Kidney epithelial cell (primary cell): ENCODE measurements at regions not wholly inside any gene's neighbourhood (a gene's known extent, or its start where the extent isn't known, plus 50 kb on each side); places are given as distances from the start of the nearest gene placed in this dataset.

Experiments
- DNase-seq: peaks from one replicate; pipeline ENCODE4 v3.0.0-alpha.2; 2010; ENCODE audit warnings: low read depth
- H3K27me3 ChIP-seq: 2 replicates; pipeline ENCODE4 v1.6.0; 2011; ENCODE audit warnings: low read length; ENCODE audit not compliant: control insufficient read depth, insufficient read depth
- H3K36me3 ChIP-seq: 2 replicates; pipeline ENCODE4 v1.5.1; 2011; ENCODE audit warnings: low read length; ENCODE audit not compliant: control insufficient read depth, insufficient read depth
- H3K4me3 ChIP-seq: 2 replicates; pipeline ENCODE4 v1.5.1; 2011; ENCODE audit warnings: low read depth, mild to moderate bottlenecking, control low read depth, low read length
- CTCF ChIP-seq: IDR thresholded peaks from 2 replicates; pipeline ENCODE4 v1.5.1; 2011; ENCODE audit warnings: mild to moderate bottlenecking, moderate library complexity, low read length, control low read depth, inconsistent platforms; ENCODE audit not compliant: insufficient read depth, poor library complexity, severe bottlenecking

DNA sequence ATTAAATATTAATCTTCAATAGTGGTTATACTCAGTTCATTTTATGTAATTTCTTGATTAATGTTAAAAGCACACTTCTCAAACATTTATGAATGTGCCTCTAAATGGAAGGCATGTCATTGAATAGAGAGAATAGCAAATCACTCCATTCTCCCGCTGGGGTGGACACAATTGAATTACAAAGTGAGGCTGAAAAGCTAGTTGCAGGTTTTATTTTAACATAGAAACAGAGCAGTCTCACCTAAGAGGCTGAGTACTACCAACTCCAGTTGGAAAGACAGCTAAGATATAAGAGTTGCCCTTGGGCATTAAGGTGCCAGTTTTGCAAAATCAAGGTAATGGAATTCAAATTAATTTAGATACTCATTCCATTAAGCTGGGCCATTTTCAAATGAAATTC lies 147.2 kb downstream of the PCSK1 start:
- Histone ChIP-seq H3K36me3 (no peaks in the 10 kb centered on the region), H3K4me3 (no peak overlapping the region), H3K27me3 (no peaks in the 10 kb centered on the region)
- no peak for DNase-seq
- no peak for TF ChIP-seq CTCF

DNA sequence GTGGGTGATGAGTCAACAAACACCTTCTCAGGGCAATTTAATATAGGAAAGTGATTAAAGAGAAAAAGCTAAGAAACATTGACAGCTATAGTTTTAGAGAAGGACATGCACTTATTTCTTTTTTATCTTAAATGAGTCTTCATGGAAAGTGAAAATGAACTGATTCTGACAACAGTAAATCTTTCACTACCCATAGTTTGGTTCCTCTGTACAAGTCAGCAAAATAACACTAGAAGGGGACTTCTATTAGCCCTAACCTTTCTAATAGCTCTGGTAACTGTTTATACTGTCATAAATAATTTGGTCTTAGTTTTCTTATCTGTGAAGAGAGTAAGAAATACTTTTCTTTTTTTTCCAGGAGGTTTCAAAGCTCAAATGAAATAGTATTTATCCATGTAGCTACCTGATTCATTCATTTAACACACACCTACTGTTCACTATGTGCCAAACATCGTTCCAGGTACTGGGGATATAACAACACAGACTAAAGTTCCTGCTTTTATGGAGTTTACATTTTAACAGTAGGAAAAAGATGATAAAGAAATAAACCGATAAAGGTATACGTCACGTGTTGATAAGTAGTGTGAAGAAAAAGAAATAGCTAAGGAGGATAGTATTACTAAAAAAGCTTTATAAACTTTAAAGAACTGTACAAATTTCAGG lies 148.2 kb downstream of the PCSK1 start:
- TF ChIP-seq CTCF = no peak
- no peak for DNase-seq
- no peak overlapping the region for H3K4me3 ChIP-seq

DNA sequence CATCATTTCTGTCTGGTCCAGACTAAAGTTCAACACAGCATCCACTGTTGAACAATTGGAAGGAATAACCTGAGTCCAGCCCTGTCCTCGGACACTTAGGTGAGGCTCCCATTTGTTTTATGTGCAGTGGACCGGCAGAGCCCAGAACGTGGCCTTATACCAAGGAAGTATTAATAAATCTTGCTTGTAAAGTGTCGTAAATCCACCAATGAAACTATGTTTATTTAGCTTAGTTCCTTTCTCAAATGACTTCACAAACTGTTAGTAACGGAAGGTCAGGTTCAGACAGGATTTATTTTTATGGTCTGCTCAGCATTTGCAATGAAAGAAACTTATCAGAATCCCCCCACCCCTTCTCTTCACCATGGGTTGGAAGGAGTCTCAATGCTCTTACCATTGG lies 149.5 kb downstream of the PCSK1 start:
- no peaks in the 10 kb centered on the region for H3K27me3 ChIP-seq
- DNase-seq = no peak
- H3K4me3 ChIP-seq = no peak overlapping the region
- TF ChIP-seq CTCF = no peak
- H3K36me3 ChIP-seq = no peaks in the 10 kb centered on the region

More for the DNA sequence above, 148.2 kb downstream of the PCSK1 start:
- Histone ChIP-seq H3K36me3 (no peaks in the 10 kb centered on the region), H3K27me3 (no peaks in the 10 kb centered on the region)

GRCh38 chr5:96282020-96282419 lies 151.0 kb downstream of the PCSK1 start:
- Histone ChIP-seq H3K4me3 (no peak overlapping the region), H3K36me3 (no peaks in the 10 kb centered on the region), H3K27me3 (no peaks in the 10 kb centered on the region)
- no peak for TF ChIP-seq CTCF
- no peak for DNase-seq

DNA sequence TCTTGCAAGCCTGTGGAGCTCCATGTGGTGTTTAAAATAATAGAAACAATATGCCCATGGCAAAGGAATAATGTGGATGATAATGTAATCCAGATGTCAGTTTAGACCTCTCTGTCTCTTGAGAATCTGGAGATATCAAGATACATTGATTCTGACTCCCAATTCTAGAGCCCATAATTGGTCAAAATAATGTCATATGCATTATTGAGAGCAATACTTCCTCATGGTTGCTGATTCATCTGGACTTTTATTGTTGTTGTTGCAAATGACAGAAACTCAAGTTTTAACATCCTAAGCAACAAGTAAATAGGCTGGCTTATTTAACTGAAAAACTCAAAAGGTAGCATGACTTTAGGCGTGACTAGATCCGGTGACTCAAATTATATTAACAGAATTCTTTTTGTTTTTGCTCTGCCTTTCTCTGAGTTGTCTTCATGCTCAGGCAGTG lies 152.1 kb downstream of the PCSK1 start:
- no peak for DNase-seq
- H3K4me3 ChIP-seq = no peak overlapping the region

More for the DNA sequence above, 152.1 kb downstream of the PCSK1 start:
- no peak for TF ChIP-seq CTCF
- Histone ChIP-seq H3K27me3 (no peaks in the 10 kb centered on the region), H3K36me3 (no peaks in the 10 kb centered on the region)
